Cerebellar cortex (tissue), 1 donor: ENCODE measurements at regions not wholly inside any gene's neighbourhood (a gene's known extent, or its start where the extent isn't known, plus 50 kb on each side); places are given as distances from the start of the nearest gene placed in this dataset.

ENCODE experiments used
- DNase-seq: peaks from one replicate; pipeline ENCODE4 v3.0.0-alpha.2; 2015; ENCODE audit warnings: low spot score

DNA sequence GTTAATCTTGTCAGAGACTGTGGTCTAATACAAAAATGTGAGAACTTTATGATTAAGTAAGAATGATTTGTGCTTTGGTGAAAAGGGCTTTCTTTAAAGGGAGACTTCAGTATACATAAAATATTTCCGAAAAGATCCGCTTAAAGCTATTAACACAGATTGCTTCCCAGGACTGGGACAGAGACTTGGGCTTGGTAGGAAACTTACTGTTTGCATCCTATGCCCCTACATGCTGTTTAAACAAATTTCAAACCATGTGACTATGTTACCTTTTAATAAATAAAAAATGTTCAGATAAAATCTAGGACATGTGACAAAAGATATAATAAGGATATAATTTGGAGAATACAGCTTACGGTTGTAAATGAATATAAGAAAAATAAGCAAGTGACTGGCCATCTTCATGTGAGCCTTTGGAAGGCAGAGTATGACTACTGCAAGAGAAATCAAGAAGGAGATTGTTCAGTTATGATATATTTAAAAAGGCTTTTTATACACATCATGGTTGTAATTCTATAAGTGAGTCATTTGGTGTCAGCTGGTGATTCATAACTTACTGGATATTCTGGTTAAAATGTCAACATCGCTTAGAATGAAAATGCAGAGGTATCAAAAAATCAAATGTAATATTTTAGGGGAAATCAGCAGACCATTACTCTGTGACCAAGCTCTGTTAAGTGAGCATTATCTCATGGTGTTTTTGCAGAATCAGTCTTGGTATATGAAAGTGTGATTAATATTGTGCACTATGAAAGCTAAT lies 234.7 kb upstream of the E2F7 start:
- DNase-seq = no peak

GRCh38 chr12:77299001-77299400 lies 233.6 kb upstream of the E2F7 start:
- no peak for DNase-seq

DNA sequence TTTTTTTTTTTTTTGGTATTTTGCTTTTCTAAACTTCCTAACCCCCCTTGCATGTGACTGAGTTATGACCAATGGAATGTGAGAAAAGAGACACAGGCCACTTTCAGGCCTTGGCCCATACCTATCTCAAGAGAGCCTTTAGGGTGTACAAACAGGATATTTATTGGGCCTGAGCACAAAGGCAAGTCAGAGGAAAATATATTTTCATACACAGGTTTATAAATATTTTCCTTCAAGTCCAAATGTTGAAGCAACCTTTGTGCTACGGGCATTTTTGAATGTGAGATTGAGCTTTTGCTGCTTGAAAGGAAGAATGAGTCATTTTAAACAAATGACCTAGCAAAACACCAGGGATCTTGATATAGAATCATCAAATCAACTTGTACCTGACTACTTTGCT lies 228.6 kb upstream of the E2F7 start:
- DNase-seq = no peak

DNA sequence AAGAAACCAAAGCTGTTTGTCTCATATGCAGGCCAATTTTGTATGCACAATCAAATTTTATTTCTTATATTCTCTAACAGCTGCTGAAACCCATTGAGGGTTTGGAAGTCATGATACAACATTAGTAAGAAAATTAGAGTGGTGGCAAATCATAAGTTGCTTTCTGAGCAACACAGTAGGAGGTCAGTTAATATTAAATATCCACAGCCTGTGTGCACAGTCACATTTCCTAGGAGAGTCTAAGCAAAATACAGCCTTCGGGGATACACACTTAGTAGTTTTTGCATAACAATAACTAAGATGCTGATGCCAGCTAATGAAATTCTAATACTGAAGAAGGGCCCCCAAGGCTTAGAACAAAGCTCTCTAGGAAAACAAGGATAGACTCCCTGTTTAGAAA lies 209.6 kb upstream of the E2F7 start:
- DNase-seq = no peak

DNA sequence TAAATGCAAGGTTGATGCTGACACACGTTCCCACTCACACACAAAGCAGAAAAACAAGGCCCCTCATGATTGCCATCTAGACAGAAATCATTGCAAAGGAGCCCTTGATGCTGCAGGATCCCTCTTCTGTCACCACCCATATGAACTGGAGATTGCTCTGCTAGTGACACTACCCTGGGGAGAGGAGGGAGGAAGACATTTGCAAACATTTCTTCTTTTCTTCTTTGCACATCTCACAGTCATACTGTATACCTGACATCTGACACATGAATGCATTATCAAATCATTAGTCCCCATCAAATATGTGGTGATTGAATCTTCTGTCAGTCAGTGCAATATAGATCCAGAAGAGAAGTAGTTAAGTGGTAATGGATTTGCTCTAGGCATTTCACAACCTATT lies 208.5 kb upstream of the E2F7 start:
- no peak for DNase-seq

DNA sequence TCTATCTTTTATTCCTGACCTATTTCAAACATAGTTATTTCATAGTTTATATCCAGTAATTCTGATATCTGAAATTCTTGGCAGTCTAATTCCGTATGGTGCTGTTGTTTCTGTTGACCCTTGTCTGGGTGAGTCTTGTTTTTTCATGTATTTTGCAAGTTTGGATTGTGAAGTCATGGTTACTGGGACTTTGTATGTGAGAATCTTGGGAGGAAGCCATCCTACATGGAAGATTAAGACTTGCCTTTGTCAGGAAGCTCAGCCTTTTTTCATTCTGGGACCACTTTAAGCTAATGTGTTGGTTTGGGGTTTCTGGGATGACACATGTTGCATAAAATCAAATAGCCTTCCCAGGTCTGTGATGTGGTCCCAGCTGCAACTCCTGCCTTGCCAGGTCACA lies 191.6 kb upstream of the E2F7 start:
- no peak for DNase-seq

DNA sequence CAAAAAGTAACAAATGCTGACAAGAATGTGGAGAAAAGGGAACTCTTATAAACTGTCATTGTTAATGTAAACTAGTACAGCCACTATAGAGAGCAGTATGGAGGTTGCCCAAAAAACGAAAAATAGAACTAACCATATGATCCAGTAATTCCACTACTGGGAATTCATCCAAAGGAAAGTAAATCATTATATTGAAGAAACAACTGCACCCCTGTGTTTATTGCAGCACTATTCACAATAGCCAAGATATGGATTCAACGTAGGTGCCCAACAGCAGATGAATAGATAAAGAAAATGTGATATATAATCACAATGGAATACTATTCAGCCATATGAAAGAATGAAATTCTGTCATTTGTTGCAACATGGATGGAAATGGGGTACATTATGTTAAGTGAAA lies 188.0 kb upstream of the E2F7 start:
- no peak for DNase-seq

- no peak for DNase-seq
Observed at GRCh38 chr12:77251799-77252198, 186.4 kb upstream of the E2F7 start.

- DNase-seq = no peak
Observed at GRCh38 chr12:77249892-77250291, 184.5 kb upstream of the E2F7 start.

DNA sequence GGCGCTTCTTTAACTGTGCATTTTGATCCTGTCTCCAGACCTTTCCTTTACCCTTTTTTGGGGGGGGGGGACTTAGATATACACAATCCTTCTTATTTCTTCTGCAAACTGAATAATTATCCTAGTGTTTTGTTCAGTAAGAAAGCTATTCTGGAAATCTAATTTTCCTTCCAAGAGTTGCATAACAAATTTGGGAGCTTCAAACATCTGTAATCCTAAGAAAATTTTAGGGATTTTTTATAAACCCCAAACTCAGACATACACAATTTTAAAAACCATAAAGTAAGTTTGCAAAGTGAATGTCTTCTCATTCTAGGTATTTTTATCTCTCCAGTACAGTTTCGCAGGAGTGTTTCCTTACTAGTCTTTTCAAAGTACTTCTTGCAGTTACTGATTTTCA lies 182.7 kb upstream of the E2F7 start:
- DNase-seq = no peak

DNA sequence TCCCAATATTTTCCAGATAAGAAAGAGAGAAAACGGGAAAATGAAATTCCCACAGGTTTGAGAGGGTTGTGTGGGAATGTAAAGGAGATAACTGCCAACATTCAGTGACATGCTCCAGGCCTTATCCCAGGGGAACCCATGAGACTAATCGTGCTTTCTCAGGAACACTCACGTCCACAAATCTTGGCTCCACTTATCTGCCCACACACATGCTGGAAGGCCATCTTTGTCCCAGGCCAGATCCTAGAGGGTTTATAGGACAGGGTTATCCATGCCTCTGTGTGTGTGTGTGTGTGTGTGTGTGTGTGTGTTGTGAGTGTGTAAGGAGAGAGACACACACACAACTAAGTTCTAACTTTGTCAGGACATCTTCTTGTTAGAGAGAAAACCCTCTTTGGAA lies 182.2 kb upstream of the E2F7 start:
- DNase-seq = no peak

DNA sequence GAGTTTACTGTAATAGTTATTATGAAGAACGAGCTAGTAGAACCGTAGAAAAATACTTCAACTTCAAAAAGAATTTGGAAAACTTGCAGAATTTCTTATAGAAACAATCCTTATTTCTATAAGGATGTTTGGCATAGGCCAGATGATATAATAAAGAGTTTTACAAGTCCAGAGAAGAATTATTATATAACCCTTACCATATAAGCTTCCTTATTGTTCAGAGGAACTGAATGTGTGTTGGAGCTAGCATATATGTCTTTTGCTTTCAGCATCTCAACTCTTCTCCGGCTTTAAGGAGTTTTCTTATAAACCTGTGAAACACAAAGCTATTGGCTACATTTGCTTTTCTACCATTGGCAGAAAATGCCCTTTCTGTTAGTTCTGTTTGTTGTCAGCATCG lies 178.0 kb upstream of the E2F7 start:
- no peak for DNase-seq

GRCh38 chr12:77239617-77240016 lies 174.2 kb upstream of the E2F7 start:
- no peak for DNase-seq

GRCh38 chr12:77238335-77238734 lies 173.0 kb upstream of the E2F7 start:
- no peak for DNase-seq

DNA sequence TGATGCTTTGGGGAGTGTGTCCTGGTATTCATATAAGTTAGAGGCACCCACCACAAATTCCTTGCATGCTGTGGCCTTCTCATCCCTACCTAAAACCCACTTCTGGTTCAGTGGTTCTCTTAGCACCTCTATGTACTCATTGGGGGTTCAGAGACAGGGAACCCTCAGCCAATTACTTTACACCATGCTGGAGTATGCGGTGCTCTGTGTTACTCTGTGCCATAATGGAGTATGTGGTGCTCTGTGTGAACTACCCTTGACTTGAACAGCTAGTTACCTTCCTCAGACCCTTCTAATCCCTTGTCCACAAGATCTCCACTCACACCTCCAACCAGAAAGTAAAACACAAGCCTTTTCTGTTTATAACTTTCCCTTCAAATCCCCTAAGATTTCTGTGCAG lies 172.5 kb upstream of the E2F7 start:
- no peak for DNase-seq

DNA sequence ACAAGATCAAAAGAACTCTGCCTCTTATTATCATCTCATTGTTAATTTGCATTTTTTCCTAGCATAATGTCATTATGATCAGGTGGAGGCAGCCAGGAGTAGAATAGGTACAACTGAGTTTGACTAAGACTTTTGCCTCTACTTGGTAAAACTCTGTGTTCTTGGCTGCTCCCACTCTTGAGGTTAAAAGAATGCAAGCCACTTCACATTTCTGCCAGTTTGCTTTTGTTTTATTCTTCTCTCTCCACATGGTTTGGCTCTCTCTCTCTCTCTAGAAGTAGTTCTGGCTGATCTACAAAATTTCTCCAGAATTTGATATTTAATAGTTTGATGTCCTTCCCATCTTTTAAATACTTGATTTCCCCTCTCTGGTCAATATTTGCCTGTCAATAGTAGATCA lies 170.7 kb upstream of the E2F7 start:
- DNase-seq = no peak

DNA sequence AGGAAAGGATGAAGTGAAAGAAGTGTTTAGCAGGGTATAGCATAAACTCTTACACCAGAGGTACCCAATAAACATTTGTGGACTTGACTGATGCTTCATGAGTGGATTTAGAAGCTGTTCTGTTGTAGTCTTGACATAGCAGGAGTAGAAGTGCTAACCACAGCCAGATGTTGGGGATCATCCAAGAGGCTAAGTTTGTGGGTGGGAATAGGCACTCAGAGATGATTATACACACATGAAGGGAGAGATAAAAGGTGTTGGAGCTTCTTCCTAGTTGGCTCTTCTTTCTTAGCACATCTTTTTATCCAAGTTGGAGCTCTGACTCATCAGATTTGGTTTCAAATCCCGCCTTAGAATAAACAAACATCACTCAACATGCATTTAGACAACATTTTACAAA lies 166.7 kb upstream of the E2F7 start:
- no peak for DNase-seq

GRCh38 chr12:77231501-77231918 lies 166.1 kb upstream of the E2F7 start:
- DNase-seq = no peak

- DNase-seq = no peak
Observed at GRCh38 chr12:77229640-77230442, 164.5 kb upstream of the E2F7 start.

DNA sequence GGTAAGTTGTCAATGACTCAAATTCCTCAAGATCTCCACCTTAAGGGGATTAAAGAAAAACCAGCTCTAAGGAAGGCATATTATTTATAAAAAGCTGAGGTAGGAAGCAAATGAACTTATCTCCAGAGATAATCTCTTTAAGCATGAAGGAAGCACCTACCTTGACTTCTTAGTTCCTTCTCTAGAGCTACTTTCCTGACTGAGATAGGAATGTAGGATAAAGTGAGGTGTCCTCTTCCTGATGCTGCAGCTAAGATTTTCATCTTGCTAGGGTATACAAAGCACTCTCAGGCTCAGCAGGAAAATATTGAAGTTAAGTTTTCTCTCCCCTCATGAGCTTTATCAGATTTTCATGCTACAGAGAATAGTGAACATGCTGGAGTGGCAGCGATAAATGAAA lies 163.0 kb upstream of the E2F7 start:
- DNase-seq = no peak

- no peak for DNase-seq
Observed at GRCh38 chr12:77226368-77226767, 161.0 kb upstream of the E2F7 start.

- DNase-seq = no peak
Observed at GRCh38 chr12:77225373-77225772, 160.0 kb upstream of the E2F7 start.

DNA sequence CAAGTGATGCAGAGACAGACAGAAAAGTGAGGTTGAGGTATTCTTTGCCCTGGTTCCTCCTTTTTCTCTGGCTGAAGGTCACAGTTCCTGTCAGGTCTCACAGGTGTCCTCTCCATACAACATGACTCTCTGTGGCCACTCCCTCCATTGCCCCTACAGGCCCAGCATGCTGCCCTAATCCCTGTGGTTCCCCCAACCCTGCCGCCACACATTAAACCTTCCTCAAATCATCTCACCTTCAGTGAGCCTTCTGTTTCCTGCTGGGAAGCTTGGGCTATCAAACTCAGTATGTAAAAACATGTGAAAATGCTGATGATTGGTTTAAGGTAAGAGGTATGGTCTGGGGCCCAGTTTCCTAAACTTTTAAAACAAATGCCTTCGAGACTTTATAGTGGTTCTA lies 159.0 kb upstream of the E2F7 start:
- DNase-seq = no peak

GRCh38 chr12:77222336-77222735 lies 157.0 kb upstream of the E2F7 start:
- DNase-seq = no peak
